IMR-90 (cell line): ENCODE measurements at regions not wholly inside any gene's neighbourhood (a gene's known extent, or its start where the extent isn't known, plus 50 kb on each side); places are given as distances from the start of the nearest gene placed in this dataset.

ENCODE experiments used
- ATAC-seq: fragments of 200-7000 bp; cut with Tn5 transposase; 2 replicates; pipeline ENCODE4 v1.9.1; 2020; ENCODE audit warnings: low read depth, mild to moderate bottlenecking, moderate library complexity
- BruUV-seq: library from RNA; stranded (reverse); fragments of 400-500 nt; replicated peaks from 2 replicates; lab custom pipeline; 2021; lab: Mats Ljungman, UMichigan
- CTCF ChIA-PET: fragments of 300-600 bp; formaldehyde crosslinking; extraction: SDS; loops from one replicate; lab custom pipeline; 2021; ENCODE audit warnings: antibody characterized with exemption; lab: Yijun Ruan, JAX
- POLR2A ChIA-PET: fragments of 300-600 bp; sonication (Branson Sonifier 250); formaldehyde crosslinking; loops from one replicate; lab custom pipeline; 2022; ENCODE audit warnings: antibody characterized with exemption; ENCODE audit not compliant: unreplicated experiment; lab: Charles Lee
- DNase-seq: peaks from one replicate; pipeline ENCODE4 v3.0.0; 2013
- H2AFZ ChIP-seq: replicated peaks from 2 replicates; pipeline ENCODE3; 2013; ENCODE audit warnings: low read length, mild to moderate bottlenecking; ENCODE audit not compliant: poor library complexity
- H2AK5ac ChIP-seq: 2 replicates; pipeline ENCODE4 v1.6.1; 2013; ENCODE audit warnings: low read depth, low read length, inconsistent platforms
- H2AK9ac ChIP-seq: replicated peaks from 2 replicates; pipeline ENCODE3; 2013; ENCODE audit warnings: mild to moderate bottlenecking, low read depth, low read length, moderate library complexity; ENCODE audit not compliant: poor library complexity
- H2BK120ac ChIP-seq: 2 replicates; pipeline ENCODE4 v1.6.1; 2013; ENCODE audit warnings: low read depth, low read length, inconsistent platforms
- H2BK15ac ChIP-seq: 3 replicates; pipeline ENCODE4 v1.6.1; 2013; ENCODE audit warnings: low read depth, low read length, inconsistent platforms
- H2BK20ac ChIP-seq: 2 replicates; pipeline ENCODE4 v1.6.1; 2013; ENCODE audit warnings: low read depth, mild to moderate bottlenecking, inconsistent platforms, low read length, moderate library complexity
- H2BK5ac ChIP-seq: 2 replicates; pipeline ENCODE4 v1.6.1; 2013; ENCODE audit warnings: mild to moderate bottlenecking, low read depth, low read length, inconsistent platforms; ENCODE audit not compliant: poor library complexity, severe bottlenecking
- H3K14ac ChIP-seq: replicated peaks from 2 replicates; pipeline ENCODE4 v1.6.1; 2013; ENCODE audit warnings: low read depth, low read length, inconsistent platforms
- H3K18ac ChIP-seq: 2 replicates; pipeline ENCODE4 v1.6.1; 2013; ENCODE audit warnings: low read depth, low read length, control low read depth
- H3K23ac ChIP-seq: 2 replicates; pipeline ENCODE4 v1.6.1; 2013; ENCODE audit warnings: low read depth, low read length, inconsistent platforms
- H3K27ac ChIP-seq: 2 replicates; pipeline ENCODE4 v1.5.1; 2013; ENCODE audit warnings: mild to moderate bottlenecking, control low read depth, low read length; ENCODE audit not compliant: insufficient read depth
- H3K27me3 ChIP-seq: 2 replicates; pipeline ENCODE4 v1.6.1; 2013; ENCODE audit warnings: low read length; ENCODE audit not compliant: control insufficient read depth, insufficient read depth
- H3K36me3 ChIP-seq: 2 replicates; pipeline ENCODE4 v1.6.1; 2013; ENCODE audit warnings: low read length, mixed read lengths; ENCODE audit not compliant: control insufficient read depth, insufficient read depth
- H3K4ac ChIP-seq: 2 replicates; pipeline ENCODE4 v1.6.1; 2013; ENCODE audit warnings: low read depth, low read length, inconsistent platforms
- H3K4me1 ChIP-seq: 2 replicates; pipeline ENCODE4 v1.6.1; 2013; ENCODE audit warnings: low read length, mixed read lengths; ENCODE audit not compliant: control insufficient read depth, insufficient read depth
- H3K4me2 ChIP-seq: 2 replicates; pipeline ENCODE4 v1.6.1; 2013; ENCODE audit warnings: low read depth, mild to moderate bottlenecking, control low read depth, low read length, moderate library complexity
- H3K4me3 ChIP-seq: 2 replicates; pipeline ENCODE4 v1.5.1; 2013; ENCODE audit warnings: low read depth, mild to moderate bottlenecking, control low read depth, low read length, moderate library complexity; ENCODE audit not compliant: insufficient read depth
- H3K56ac ChIP-seq: 2 replicates; pipeline ENCODE4 v1.6.1; 2013; ENCODE audit warnings: low read length, inconsistent platforms; ENCODE audit not compliant: insufficient read depth; ENCODE audit errors: extremely low read depth
- H3K79me1 ChIP-seq, 2 experiments: 2 replicates each; pipeline ENCODE4 v1.6.1; 2013; ENCODE audit warnings: low read length in 2 of 2, inconsistent platforms in 1 of 2, low read depth in 1 of 2
- H3K9ac ChIP-seq: 2 replicates; pipeline ENCODE4 v1.6.1; 2013; ENCODE audit warnings: low read depth, low read length, control low read depth
- H3K9me1 ChIP-seq: 2 replicates; pipeline ENCODE4 v1.6.1; 2013; ENCODE audit warnings: low read length, inconsistent platforms; ENCODE audit not compliant: insufficient read depth
- H3K9me3 ChIP-seq: 2 replicates; pipeline ENCODE4 v1.6.1; 2013; ENCODE audit warnings: low read length; ENCODE audit not compliant: control insufficient read depth, insufficient read depth
- H4K20me1 ChIP-seq: 2 replicates; pipeline ENCODE4 v1.6.1; 2013; ENCODE audit warnings: low read length, inconsistent platforms; ENCODE audit not compliant: insufficient read depth
- H4K5ac ChIP-seq: 2 replicates; pipeline ENCODE4 v1.6.1; 2013; ENCODE audit warnings: mild to moderate bottlenecking, low read depth, low read length, control low read depth
- H4K8ac ChIP-seq, 2 experiments: 2 replicates each; pipeline ENCODE4 v1.6.1; 2013; ENCODE audit warnings: low read depth in 2 of 2, low read length in 2 of 2, control low read depth in 1 of 2, inconsistent platforms in 1 of 2
- H4K91ac ChIP-seq: 2 replicates; pipeline ENCODE4 v1.6.1; 2013; ENCODE audit warnings: low read depth, low read length, inconsistent platforms; ENCODE audit not compliant: insufficient read depth
- MAZ ChIP-seq: IDR thresholded peaks from 2 replicates; pipeline ENCODE4 v1.6.1; 2012; ENCODE audit warnings: low read depth, mild to moderate bottlenecking, low read length, improper control_type of control experiment, moderate library complexity, borderline replicate concordance
- RFX5 ChIP-seq: IDR thresholded peaks from 2 replicates; pipeline ENCODE4 v1.8.0; 2012; ENCODE audit warnings: low read depth, mild to moderate bottlenecking, low read length, moderate library complexity
- WGBS, 2 experiments: methylation state at CpG; one replicate each; pipeline versions ENCODE4 v1.1.5 to v1.1.7; 2013; ENCODE audit warnings: missing lambda C conversion rate in 2 of 2; ENCODE audit not compliant: insufficient read length in 1 of 2; ENCODE audit errors: extremely low coverage in 2 of 2; 5-methylcytosine and 5-hydroxymethylcytosine counted together
- dilution Hi-C: fragments of 300-500 bp; cut with HindIII; formaldehyde crosslinking; loops from one replicate; pipeline ENCODE4 v1.14.3; 2018; ENCODE audit warnings: low sequenced_read_pairs; ENCODE audit not compliant: unreplicated experiment
- in situ Hi-C: fragments of 300-500 bp; cut with MboI; formaldehyde crosslinking; loops from 3 replicates; pipeline ENCODE4 v1.14.3; 2019; ENCODE audit warnings: low sequenced_read_pairs, inconsistent platforms, mixed read lengths
- intact Hi-C: fragments of 100-400 bp; cut with micrococcal nuclease; formaldehyde crosslinking; loops from 2 replicates; pipeline ENCODE4 v1.10.0; 2022

- H2BK5ac ChIP-seq = no peak overlapping the region
- H3K27me3 ChIP-seq = no peaks in the 10 kb centered on the region
- no TSS peak for BruUV-seq
- no peak overlapping the region for H4K8ac ChIP-seq
- H2BK20ac ChIP-seq = no peak overlapping the region
- no peak overlapping the region for H3K56ac ChIP-seq
- DNase-seq (no peak), ATAC-seq (no peak)
- H4K91ac ChIP-seq = no peak overlapping the region
- no peaks in the 10 kb centered on the region for H3K4me1 ChIP-seq
- WGBS, 2 experiments = no CpG with 5 or more reads among the region's 1 CpG
- H2AK9ac ChIP-seq = no peak overlapping the region
- ChIA-PET POLR2A (interaction anchor here (0.5 kb wide), 1 partner anchor 234 kb away, joined by 10 read pairs; no protein-coding TSS in a partner anchor), CTCF (no interaction called here)
- H3K9me1 ChIP-seq = no peaks in the 10 kb centered on the region
- dilution Hi-C loops = no loop called here
- no peak overlapping the region for H2BK120ac ChIP-seq
- H3K27ac ChIP-seq = no peak overlapping the region
- no peak overlapping the region for H4K5ac ChIP-seq
- H3K4me3 ChIP-seq = no peak overlapping the region
- intact Hi-C loops = no loop called here
- no peak overlapping the region for H3K14ac ChIP-seq
- no peaks in the 10 kb centered on the region for H3K9me3 ChIP-seq
- no peak overlapping the region for H3K23ac ChIP-seq
- H4K20me1 ChIP-seq = no peaks in the 10 kb centered on the region
- no peak overlapping the region for H2BK15ac ChIP-seq
- H3K18ac ChIP-seq = no peak overlapping the region
- no peaks in the 10 kb centered on the region for H3K36me3 ChIP-seq
- H3K79me1 ChIP-seq = no peaks in the 10 kb centered on the region
- in situ Hi-C loops = no loop called here
- H3K9ac ChIP-seq = no peak overlapping the region
- H3K4me2 ChIP-seq = no peak overlapping the region
- no peak for TF ChIP-seq MAZ
- no peak for TF ChIP-seq RFX5
- no peak overlapping the region for H2AK5ac ChIP-seq
- no peak overlapping the region for H2AFZ ChIP-seq
- H3K4ac ChIP-seq = no peak overlapping the region
Observed at GRCh38 chr1:175834597-175834996, 91.2 kb upstream of the TNR start.
